HG03575 (cell line): ENCODE measurements at regions not wholly inside any gene's neighbourhood (a gene's known extent, or its start where the extent isn't known, plus 50 kb on each side); places are given as distances from the start of the nearest gene placed in this dataset.

ENCODE experiments used
- ATAC-seq: cut with Tn5 transposase; IDR thresholded peaks from one replicate; pipeline ENCODE4 v1.9.1; 2021; ENCODE audit not compliant: unreplicated experiment, insufficient number of reproducible peaks, low FRiP score; ENCODE audit errors: extremely low read depth

DNA sequence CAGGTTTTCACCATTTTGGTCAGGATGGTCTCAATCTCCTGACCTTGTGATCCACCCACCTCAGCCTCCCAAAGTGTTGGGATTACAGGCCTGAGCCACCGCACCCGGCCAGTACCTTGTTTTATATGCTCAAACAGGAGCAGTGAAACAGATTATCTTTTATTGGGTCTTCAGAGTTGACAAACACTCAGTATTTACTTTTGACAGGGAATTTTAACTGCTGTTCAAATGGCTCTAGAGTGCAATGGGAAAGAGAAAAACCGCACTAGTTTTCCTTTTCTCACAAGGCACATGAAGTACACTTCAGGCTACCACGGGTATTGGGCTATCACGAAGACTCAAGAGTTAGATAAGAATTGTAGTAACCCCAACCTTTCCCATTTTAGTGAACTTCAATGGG is 471.9 kb upstream of the DAB2 start:
- no peak for ATAC-seq

- ATAC-seq = no peak
Measured at GRCh38 chr5:39896104-39896503, 471.3 kb upstream of the DAB2 start.

DNA sequence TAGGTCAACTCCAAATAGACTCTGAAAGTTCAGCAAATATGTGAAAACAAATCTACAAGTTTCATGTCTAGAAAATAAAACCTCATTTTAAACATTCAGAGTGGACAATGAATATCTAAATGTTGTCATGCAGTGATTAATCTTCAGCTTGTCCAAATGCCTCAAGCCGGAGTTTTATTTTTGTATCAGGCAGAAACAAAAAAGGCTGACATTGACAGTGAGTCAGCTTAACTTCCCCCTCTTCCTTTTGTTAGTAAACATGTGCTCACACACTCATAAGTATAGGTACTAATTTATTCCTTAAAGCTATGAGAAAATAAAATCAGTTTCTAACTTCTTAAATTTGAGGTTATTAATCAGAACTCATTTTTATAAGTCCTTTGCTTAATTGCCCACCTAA is 467.9 kb upstream of the DAB2 start:
- ATAC-seq = no peak

- ATAC-seq = no peak
Measured at GRCh38 chr5:39891376-39891775, 466.6 kb upstream of the DAB2 start.

GRCh38 chr5:39880985-39881384 is 456.2 kb upstream of the DAB2 start:
- no peak for ATAC-seq

- no peak for ATAC-seq
Measured at GRCh38 chr5:39877479-39877878, 452.7 kb upstream of the DAB2 start.

GRCh38 chr5:39876146-39876545 is 451.4 kb upstream of the DAB2 start:
- ATAC-seq = no peak

- no peak for ATAC-seq
Measured at GRCh38 chr5:39870137-39870536, 445.4 kb upstream of the DAB2 start.

GRCh38 chr5:39869396-39869795 is 444.6 kb upstream of the DAB2 start:
- no peak for ATAC-seq

GRCh38 chr5:39867923-39868322 is 443.1 kb upstream of the DAB2 start:
- ATAC-seq = no peak

- no peak for ATAC-seq
Measured at GRCh38 chr5:39863926-39864552, 439.3 kb upstream of the DAB2 start.

- ATAC-seq = no peak
Measured at GRCh38 chr5:39857041-39857440, 432.3 kb upstream of the DAB2 start.

GRCh38 chr5:39854771-39855410 is 430.1 kb upstream of the DAB2 start:
- ATAC-seq = no peak

- no peak for ATAC-seq
Measured at GRCh38 chr5:39850291-39850690, 425.5 kb upstream of the DAB2 start.

GRCh38 chr5:39846144-39846543 is 421.4 kb upstream of the DAB2 start:
- ATAC-seq = no peak

- no peak for ATAC-seq
Measured at GRCh38 chr5:39843767-39844166, 419.0 kb upstream of the DAB2 start.

- no peak for ATAC-seq
Measured at GRCh38 chr5:39835371-39835770, 410.6 kb upstream of the DAB2 start.

DNA sequence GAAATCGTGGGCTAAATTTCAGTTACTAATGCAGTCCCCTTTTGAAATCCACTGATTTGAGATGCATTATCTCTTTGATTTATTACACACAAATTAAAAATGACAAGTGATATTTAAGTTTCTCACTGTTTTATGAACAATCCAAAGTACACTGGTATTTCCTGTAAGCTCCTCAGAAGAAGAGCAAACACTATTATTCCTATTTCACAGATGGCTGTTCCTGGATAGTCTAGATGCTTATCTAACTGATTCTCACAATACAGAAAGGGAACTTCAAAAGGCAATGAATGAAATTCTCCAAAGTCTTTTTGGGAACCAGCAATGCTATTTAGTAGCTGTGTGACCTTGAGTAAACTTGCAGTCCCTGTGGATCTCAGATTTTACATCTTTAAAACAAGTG is 404.7 kb upstream of the DAB2 start:
- no peak for ATAC-seq

- no peak for ATAC-seq
Measured at GRCh38 chr5:39826051-39826450, 401.3 kb upstream of the DAB2 start.

GRCh38 chr5:39825301-39825700 is 400.5 kb upstream of the DAB2 start:
- ATAC-seq = no peak

- ATAC-seq = no peak
Measured at GRCh38 chr5:39822020-39822419, 397.2 kb upstream of the DAB2 start.
